GM12878 (cell line): ENCODE measurements at regions not wholly inside any gene's neighbourhood (a gene's known extent, or its start where the extent isn't known, plus 50 kb on each side); places are given as distances from the start of the nearest gene placed in this dataset.
A peak's percentile ranks its signal among the peaks of the same experiment; 100 is the strongest.

ENCODE experiments used
- ATAC-seq: fragments of 200-7000 bp; cut with Tn5 transposase; 3 replicates; pipeline ENCODE4 v1.9.1; 2020; ENCODE audit warnings: mild to moderate bottlenecking, moderate library complexity
- BruUV-seq: library from RNA; stranded (reverse); fragments of 400-500 nt; replicated peaks from 2 replicates; lab custom pipeline; 2021; lab: Mats Ljungman, UMichigan
- CTCF ChIA-PET: fragments of 300-600 bp; sonication (Branson Sonifier 250); formaldehyde crosslinking; extraction: SDS; loops from one replicate; lab custom pipeline; 2021; ENCODE audit warnings: inconsistent platforms; lab: Yijun Ruan, JAX
- POLR2A ChIA-PET: fragments of 350-600 bp; formaldehyde crosslinking; extraction: SDS; loops from one replicate; lab custom pipeline; 2021; ENCODE audit warnings: inconsistent platforms; lab: Charles Lee
- RAD21 ChIA-PET: fragments of 300-600 bp; sonication (Branson Sonifier 250); formaldehyde crosslinking; loops from one replicate; lab custom pipeline; 2023; ENCODE audit warnings: antibody characterized with exemption; ENCODE audit not compliant: unreplicated experiment; lab: Charles Lee
- SMC1A ChIA-PET: fragments of 300-600 bp; sonication (Branson Sonifier 250); formaldehyde crosslinking; loops from one replicate; lab custom pipeline; 2023; ENCODE audit not compliant: unreplicated experiment, uncharacterized antibody; lab: Charles Lee
- DNase-seq: peaks from one replicate; pipeline ENCODE4 v3.0.0-alpha.2; 2011; ENCODE audit warnings: low read depth, low spot score
- FAIRE-seq: peaks from 3 replicates; lab custom pipeline; 2011; peaks lifted over from hg19 to GRCh38; lab: Jason Lieb, UNC
- H2AFZ ChIP-seq: 2 replicates; pipeline ENCODE4 v1.6.0; 2011; ENCODE audit warnings: low read depth, low read length, control low read depth; ENCODE audit not compliant: control insufficient read depth
- H3K27ac ChIP-seq: 2 replicates; pipeline ENCODE4 v1.5.1; 2011; ENCODE audit warnings: control low read depth; ENCODE audit not compliant: control insufficient read depth, insufficient read depth
- H3K27me3 ChIP-seq, 2 experiments: replicated peaks in 1 of 2; 2 replicates each; pipeline versions ENCODE4 v1.6.0 to v1.6.1; 2011; ENCODE audit warnings: low read length in 1 of 2; ENCODE audit not compliant: control insufficient read depth in 2 of 2, insufficient read depth in 2 of 2
- H3K36me3 ChIP-seq, 2 experiments: 2 replicates each; pipeline ENCODE4 v1.5.1; 2011; ENCODE audit warnings: low read length in 1 of 2; ENCODE audit not compliant: control insufficient read depth in 2 of 2, insufficient read depth in 2 of 2
- H3K4me1 ChIP-seq: 2 replicates; pipeline ENCODE4 v1.6.1; 2011; ENCODE audit warnings: mild to moderate bottlenecking, low read length, moderate library complexity, mixed read lengths; ENCODE audit not compliant: control insufficient read depth, insufficient read depth
- H3K4me2 ChIP-seq: 2 replicates; pipeline ENCODE4 v1.6.0; 2011; ENCODE audit warnings: control low read depth; ENCODE audit not compliant: control insufficient read depth, insufficient read depth
- H3K4me3 ChIP-seq: fragments of 200-600 bp; sonication (generic); 2 replicates; pipeline ENCODE4 v1.5.1; 2016
- H3K79me2 ChIP-seq: 2 replicates; pipeline ENCODE4 v1.6.0; 2011; ENCODE audit warnings: low read length; ENCODE audit not compliant: control insufficient read depth, insufficient read depth
- H3K9ac ChIP-seq: 2 replicates; pipeline ENCODE4 v1.8.0; 2011; ENCODE audit warnings: low read length, control low read depth, mixed read lengths; ENCODE audit not compliant: control insufficient read depth, insufficient read depth
- H3K9me3 ChIP-seq: replicated peaks from 3 replicates; pipeline ENCODE4 v1.5.1; 2011; ENCODE audit warnings: mild to moderate bottlenecking, low read length; ENCODE audit not compliant: control insufficient read depth, insufficient read depth
- H4K20me1 ChIP-seq: 2 replicates; pipeline ENCODE4 v1.6.0; 2011; ENCODE audit not compliant: control insufficient read depth, insufficient read depth
- ATF7 ChIP-seq: fragments of 450-650 bp; IDR thresholded peaks from 2 replicates; pipeline ENCODE4 v1.6.1; 2016; ENCODE audit warnings: low read depth, mild to moderate bottlenecking
- EGR1 ChIP-seq, 2 experiments: IDR thresholded peaks; 1 replicate in 1 of 2; 2 replicates in 1 of 2; pipeline ENCODE4 v1.6.1; 2011 to 2012; ENCODE audit warnings: low read depth in 2 of 2, low read length in 2 of 2, borderline replicate concordance in 1 of 2, mild to moderate bottlenecking in 1 of 2, moderate library complexity in 1 of 2
- FOS ChIP-seq: IDR thresholded peaks from 3 replicates; pipeline ENCODE4 v1.6.1; 2011; ENCODE audit warnings: borderline replicate concordance; ENCODE audit not compliant: insufficient read length; ENCODE audit errors: extremely low read depth
- IKZF2 ChIP-seq, 2 experiments: fragments of 450-650 bp; IDR thresholded peaks; 2 replicates each; pipeline ENCODE4 v1.6.1; 2017; ENCODE audit warnings: mild to moderate bottlenecking in 2 of 2, moderate library complexity in 2 of 2
- MEF2A ChIP-seq: IDR thresholded peaks from 2 replicates; pipeline ENCODE4 v1.6.1; 2011; ENCODE audit warnings: low read depth, mild to moderate bottlenecking, low read length, moderate library complexity; ENCODE audit not compliant: insufficient read depth
- MXI1 ChIP-seq: fragments of 150-350 bp; IDR thresholded peaks from 2 replicates; pipeline ENCODE4 v1.6.1; 2011; ENCODE audit warnings: low read depth, mild to moderate bottlenecking, inconsistent platforms, low read length, improper control_type of control experiment
- NFIC ChIP-seq: IDR thresholded peaks from 2 replicates; pipeline ENCODE4 v1.6.1; 2012; ENCODE audit warnings: low read depth, mild to moderate bottlenecking, inconsistent platforms, low read length, moderate library complexity
- NFYA ChIP-seq: IDR thresholded peaks from 2 replicates; pipeline ENCODE4 v1.6.1; 2011; ENCODE audit warnings: low read depth, mild to moderate bottlenecking, low read length, improper control_type of control experiment, borderline replicate concordance
- POLR2A ChIP-seq: IDR thresholded peaks from 2 replicates; pipeline ENCODE4 v1.6.1; 2011; ENCODE audit warnings: low read depth, mild to moderate bottlenecking, low read length
- RUNX3 ChIP-seq: IDR thresholded peaks from 2 replicates; pipeline ENCODE4 v1.6.1; 2012; ENCODE audit warnings: low read length, inconsistent platforms
- SIX5 ChIP-seq: IDR thresholded peaks from 2 replicates; pipeline ENCODE4 v1.6.1; 2011; ENCODE audit warnings: mild to moderate bottlenecking, low read depth, low read length, moderate library complexity; ENCODE audit not compliant: severe bottlenecking
- WRNIP1 ChIP-seq: IDR thresholded peaks from 2 replicates; pipeline ENCODE4 v1.6.1; 2011; ENCODE audit warnings: low read depth, low read length, improper control_type of control experiment, borderline replicate concordance
- YY1 ChIP-seq: IDR thresholded peaks from 2 replicates; pipeline ENCODE4 v1.6.1; 2011; ENCODE audit warnings: low read depth, mild to moderate bottlenecking, low read length
- ZNF274 ChIP-seq: IDR thresholded peaks from one replicate; pipeline ENCODE4 v1.8.0; 2011; ENCODE audit not compliant: insufficient read length, insufficient read depth
- ZNF687 ChIP-seq: fragments of 450-650 bp; IDR thresholded peaks from 2 replicates; pipeline ENCODE4 v1.6.1; 2017; ENCODE audit warnings: mild to moderate bottlenecking, moderate library complexity
- ZZZ3 ChIP-seq: IDR thresholded peaks from 2 replicates; pipeline ENCODE4 v1.6.1; 2011; ENCODE audit warnings: low read depth; ENCODE audit not compliant: control insufficient read depth, insufficient read length
- WGBS: methylation state at CpG from one replicate; pipeline ENCODE4 v1.1.6; 2016; ENCODE audit warnings: low lambda C conversion rate; ENCODE audit not compliant: insufficient replicate concordance, insufficient coverage; ENCODE audit errors: missing lambda C conversion rate; 5-methylcytosine and 5-hydroxymethylcytosine counted together
- in situ Hi-C: fragments of 300-500 bp; cut with MboI; formaldehyde crosslinking; loops from 9 replicates; pipeline ENCODE4 v1.14.3; 2018; ENCODE audit warnings: mixed read lengths
- intact Hi-C: fragments of 100-400 bp; cut with micrococcal nuclease; formaldehyde crosslinking; loops from one replicate; pipeline ENCODE4 v1.14.2; 2022; ENCODE audit not compliant: unreplicated experiment

DNA sequence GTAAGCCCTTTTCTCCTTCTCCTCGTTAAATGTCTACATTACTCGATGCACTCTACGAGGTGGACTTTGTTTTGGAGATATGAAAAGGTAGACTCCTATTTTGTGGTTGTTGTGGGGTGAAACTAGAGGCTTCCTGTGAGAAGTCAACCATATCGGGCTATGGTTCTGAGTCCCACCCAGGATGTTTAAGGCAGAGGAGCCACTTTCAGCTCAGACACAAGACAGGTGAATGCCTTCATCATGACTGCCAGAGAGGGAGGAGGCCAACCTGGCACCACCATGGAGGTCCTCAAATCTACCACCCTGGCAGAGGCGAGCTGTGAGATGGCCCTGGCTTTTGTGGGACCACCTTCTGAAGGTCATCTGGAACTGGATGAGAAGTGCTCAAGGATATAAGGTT lies 154.4 kb upstream of the KLF3 start:
- DNase-seq: no peak
- BruUV-seq: no TSS peak
- in situ Hi-C loops (no loop called here), intact Hi-C loops (no loop called here)
- H3K27me3 ChIP-seq: no peaks in the 10 kb centered on the region
- POLR2A ChIA-PET: no interaction called here
- H3K27ac ChIP-seq: no peak overlapping the region
- FAIRE-seq: no peak
- TF ChIP-seq POLR2A: no peak
- TF ChIP-seq IKZF2 (IDR thresholded peaks at IDR 0.05): peak; percentile 23 to 33; a peak in 2 of 4 replicates
- no peak for TF ChIP-seq MEF2A
- peak; percentile 90 for TF ChIP-seq RUNX3
- no peak for TF ChIP-seq FOS
- 0 out of 2 replicates have a peak, but pooled peaks have one; percentile 33 for TF ChIP-seq NFIC
- TF ChIP-seq WRNIP1: no peak
- 0% methylated on average over 5 of the region's 5 CpGs for WGBS
- H3K9me3 ChIP-seq: no peaks in the 10 kb centered on the region; the same call in 2 of the 3 replicates
- no peaks in the 10 kb centered on the region for H3K36me3 ChIP-seq
- SMC1A ChIA-PET: interaction anchor here (0.6 to 1.4 kb wide), 4 partner anchors 51 to 189 kb away, joined by 3 to 4 read pairs (median 3); no protein-coding TSS in a partner anchor
- no peaks in the 10 kb centered on the region for H3K79me2 ChIP-seq
- ATAC-seq: peak; percentile 55
- no peaks in the 10 kb centered on the region for H4K20me1 ChIP-seq
- no peak overlapping the region for H3K4me3 ChIP-seq
- CTCF ChIA-PET: no interaction called here
- RAD21 ChIA-PET: no interaction called here
- no peak overlapping the region for H3K9ac ChIP-seq
- H2AFZ ChIP-seq: no peak overlapping the region
- peak overlapping the region; percentile 51; the same call in 1 of the 2 replicates for H3K4me2 ChIP-seq
- H3K4me1 ChIP-seq: peaks cover 33% of the 10 kb centered on the region

DNA sequence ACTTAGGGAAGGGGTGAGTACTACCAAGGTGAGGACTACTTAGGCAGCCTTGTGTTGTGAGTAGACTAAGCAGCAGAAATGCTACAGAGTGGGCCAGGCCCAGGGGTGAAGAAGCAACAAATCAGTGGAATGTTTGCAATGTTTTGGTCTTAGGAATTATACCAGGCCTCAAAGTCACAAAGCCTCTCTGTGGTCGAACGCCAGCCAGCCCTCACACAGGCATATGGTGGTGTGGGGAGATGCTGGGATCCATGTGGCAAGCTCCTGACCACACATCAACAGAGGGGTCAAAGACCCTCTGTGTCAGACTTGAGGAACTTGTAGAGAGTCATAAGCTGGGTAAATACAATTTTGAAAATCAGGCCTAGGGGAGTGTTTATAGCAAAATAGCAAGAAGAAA lies 153.8 kb upstream of the KLF3 start:
- Histone ChIP-seq H3K4me1 (peaks cover 26% of the 10 kb centered on the region), H3K36me3 (no peaks in the 10 kb centered on the region), H3K27ac (no peak overlapping the region), H3K9ac (no peak overlapping the region), H2AFZ (no peak overlapping the region), H3K27me3 (no peaks in the 10 kb centered on the region), H3K4me3 (no peak overlapping the region), H4K20me1 (no peaks in the 10 kb centered on the region), H3K79me2 (no peaks in the 10 kb centered on the region), H3K9me3 (no peaks in the 10 kb centered on the region; the same call in 2 of the 3 replicates), H3K4me2 (no peak overlapping the region)
- WGBS: 98% methylated on average over 2 of the region's 2 CpGs
- ChIA-PET RAD21 (no interaction called here), POLR2A (no interaction called here), SMC1A (interaction anchor here (0.6 to 1.4 kb wide), 5 partner anchors 12 to 190 kb away, joined by 3 to 4 read pairs (median 3); no protein-coding TSS in a partner anchor), CTCF (interaction anchor here (1.1 kb wide), 1 partner anchor 165 kb away, joined by 3 read pairs; no protein-coding TSS in a partner anchor)
- FAIRE-seq (no peak), ATAC-seq (no peak), DNase-seq (no peak)
- in situ Hi-C loops: no loop called here
- BruUV-seq: no TSS peak
- intact Hi-C loops: no loop called here
- TF ChIP-seq ZNF274 (no peak), YY1 (no peak), EGR1 (IDR thresholded peaks at IDR 0.05; ENCODE audit: borderline replicate concordance in 1 of 2, low read depth in 2 of 2, low read length in 2 of 2) (no peak), MXI1 (no peak), ZZZ3 (no peak), ZNF687 (no peak), SIX5 (no peak), NFYA (no peak), ATF7 (no peak)
